Lower lobe of right lung (tissue), 2 donors: ENCODE measurements at regions not wholly inside any gene's neighbourhood (a gene's known extent, or its start where the extent isn't known, plus 50 kb on each side); places are given as distances from the start of the nearest gene placed in this dataset.

ENCODE experiments used
- ATAC-seq, 2 donors: fragments of 200-7000 bp; cut with Tn5 transposase; one replicate each; pipeline ENCODE4 v1.9.1; 2020 to 2022; ENCODE audit warnings: mild to moderate bottlenecking in 2 of 2, moderate library complexity in 2 of 2
- DNase-seq: peaks from one replicate; pipeline ENCODE4 v3.0.0-alpha.2; 2020
- H3K27ac ChIP-seq: fragments of 200-600 bp; one replicate; pipeline ENCODE4 v1.8.0; 2022
- H3K27me3 ChIP-seq: fragments of 200-600 bp; one replicate; pipeline ENCODE4 v1.8.0; 2022; ENCODE audit warnings: low read depth
- H3K36me3 ChIP-seq: fragments of 200-600 bp; one replicate; pipeline ENCODE4 v1.8.0; 2022; ENCODE audit warnings: mild to moderate bottlenecking
- H3K4me1 ChIP-seq: fragments of 200-600 bp; one replicate; pipeline ENCODE4 v1.8.0; 2022
- H3K4me3 ChIP-seq: fragments of 200-600 bp; one replicate; pipeline ENCODE4 v1.8.0; 2022; ENCODE audit warnings: mild to moderate bottlenecking
- H3K9me3 ChIP-seq: fragments of 200-600 bp; one replicate; pipeline ENCODE4 v1.8.0; 2022
- intact Hi-C: fragments of 100-400 bp; cut with DNase I; formaldehyde crosslinking; loops from one replicate; pipeline ENCODE4 v1.11.0; 2022
- TF ChIP-seq, protein P1 (sequence below): fragments of 200-600 bp; IDR thresholded peaks from one replicate; pipeline ENCODE4 v1.8.0; 2022; ENCODE audit warnings: antibody characterized with exemption, mild to moderate bottlenecking
- donor health status: DM: no; HTN: yes; CAD: no; lungs with severe emphysema.

DNA sequence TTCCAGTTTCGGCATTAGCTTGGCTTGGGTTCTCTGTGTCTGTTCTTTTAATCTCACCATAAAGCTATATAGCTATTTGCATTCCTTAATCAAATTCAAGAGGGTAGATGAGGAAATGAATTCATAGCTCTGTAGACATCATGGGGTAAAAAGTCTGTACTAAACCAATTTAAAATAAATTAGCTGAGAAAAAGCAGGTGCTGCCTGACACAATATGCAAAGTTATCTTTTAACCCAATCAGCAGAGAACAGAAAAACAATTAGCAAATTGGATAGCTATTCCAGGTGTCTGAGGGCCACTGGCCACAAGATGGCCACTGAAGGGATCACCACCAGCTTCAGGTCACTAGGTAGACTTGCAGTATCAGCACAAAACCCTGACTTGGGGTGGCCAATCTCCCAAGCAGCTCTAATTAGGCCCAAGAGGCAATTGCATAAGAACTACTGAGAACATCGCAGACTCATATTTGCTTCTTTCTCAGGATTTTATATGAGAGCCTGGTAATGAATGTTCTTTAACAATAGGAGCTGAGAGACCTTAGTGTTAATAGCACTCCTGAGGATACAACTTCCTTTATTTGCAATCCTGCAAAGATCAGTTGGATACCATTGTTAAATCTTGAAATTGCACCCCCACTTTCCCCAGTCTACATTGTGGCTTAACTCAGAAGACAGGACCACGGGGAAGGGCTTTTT is 494.3 kb downstream of the PDCD6IP start:
- Histone ChIP-seq H3K4me3 (no peak overlapping the region), H3K9me3 (no peaks in the 10 kb centered on the region), H3K4me1 (no peaks in the 10 kb centered on the region), H3K27ac (no peak overlapping the region), H3K27me3 (no peaks in the 10 kb centered on the region), H3K36me3 (no peaks in the 10 kb centered on the region)
- no peak for DNase-seq
- intact Hi-C loops = no loop called here
- ATAC-seq = no peak
- TF ChIP-seq, protein P1, sequence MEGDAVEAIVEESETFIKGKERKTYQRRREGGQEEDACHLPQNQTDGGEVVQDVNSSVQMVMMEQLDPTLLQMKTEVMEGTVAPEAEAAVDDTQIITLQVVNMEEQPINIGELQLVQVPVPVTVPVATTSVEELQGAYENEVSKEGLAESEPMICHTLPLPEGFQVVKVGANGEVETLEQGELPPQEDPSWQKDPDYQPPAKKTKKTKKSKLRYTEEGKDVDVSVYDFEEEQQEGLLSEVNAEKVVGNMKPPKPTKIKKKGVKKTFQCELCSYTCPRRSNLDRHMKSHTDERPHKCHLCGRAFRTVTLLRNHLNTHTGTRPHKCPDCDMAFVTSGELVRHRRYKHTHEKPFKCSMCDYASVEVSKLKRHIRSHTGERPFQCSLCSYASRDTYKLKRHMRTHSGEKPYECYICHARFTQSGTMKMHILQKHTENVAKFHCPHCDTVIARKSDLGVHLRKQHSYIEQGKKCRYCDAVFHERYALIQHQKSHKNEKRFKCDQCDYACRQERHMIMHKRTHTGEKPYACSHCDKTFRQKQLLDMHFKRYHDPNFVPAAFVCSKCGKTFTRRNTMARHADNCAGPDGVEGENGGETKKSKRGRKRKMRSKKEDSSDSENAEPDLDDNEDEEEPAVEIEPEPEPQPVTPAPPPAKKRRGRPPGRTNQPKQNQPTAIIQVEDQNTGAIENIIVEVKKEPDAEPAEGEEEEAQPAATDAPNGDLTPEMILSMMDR = no peak

DNA sequence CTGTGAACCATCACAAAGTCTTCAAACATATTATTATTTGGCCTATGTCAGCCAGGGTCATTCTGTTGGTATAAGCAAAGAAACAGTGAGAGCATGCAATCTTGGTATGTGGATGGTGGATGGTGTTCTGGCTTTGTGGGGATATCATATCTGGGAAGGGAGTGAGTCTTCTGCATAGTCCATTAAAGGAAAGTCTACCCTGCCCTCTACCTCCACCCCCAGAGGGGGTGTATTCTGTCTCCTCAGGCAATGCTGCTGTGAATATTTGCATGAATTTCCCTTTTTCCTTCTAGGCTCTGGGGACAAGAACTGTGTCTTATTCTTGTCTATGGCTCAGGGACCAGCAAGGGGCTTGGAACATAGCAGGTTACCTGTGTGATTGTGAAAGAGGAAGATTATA is 495.8 kb downstream of the PDCD6IP start:
- TF ChIP-seq, protein P1 = no peak
- intact Hi-C loops = no loop called here
- Histone ChIP-seq H3K36me3 (no peaks in the 10 kb centered on the region), H3K4me1 (no peaks in the 10 kb centered on the region), H3K27me3 (no peaks in the 10 kb centered on the region), H3K27ac (no peak overlapping the region), H3K4me3 (no peak overlapping the region), H3K9me3 (no peaks in the 10 kb centered on the region)
- DNase-seq = no peak
- ATAC-seq = no peak

DNA sequence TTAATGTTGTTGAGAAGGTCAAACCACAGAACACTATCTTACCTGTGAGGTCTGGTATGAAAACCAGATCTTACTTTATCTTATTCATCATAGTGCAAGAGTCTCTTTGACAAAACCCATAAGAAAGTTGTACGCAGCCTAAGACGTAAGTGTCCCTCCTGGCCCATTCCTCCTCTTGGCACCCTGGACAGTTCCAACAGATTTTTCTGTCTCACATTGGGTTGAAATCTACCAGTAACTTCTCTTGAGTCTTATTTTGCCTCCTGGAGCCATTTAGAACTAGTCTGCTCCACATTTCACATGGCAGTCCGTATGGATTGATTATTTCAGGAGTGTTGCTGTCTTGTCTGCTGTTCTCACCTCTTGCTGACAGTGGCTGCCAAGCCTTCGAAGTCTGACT is 498.4 kb downstream of the PDCD6IP start:
- H3K27ac ChIP-seq = no peak overlapping the region
- no peak overlapping the region for H3K4me3 ChIP-seq
- H3K4me1 ChIP-seq = no peaks in the 10 kb centered on the region
- no peaks in the 10 kb centered on the region for H3K36me3 ChIP-seq
- TF ChIP-seq, protein P1 = no peak
- no peaks in the 10 kb centered on the region for H3K9me3 ChIP-seq
- no peaks in the 10 kb centered on the region for H3K27me3 ChIP-seq
- ATAC-seq (no peak), DNase-seq (no peak)
- intact Hi-C loops = no loop called here

DNA sequence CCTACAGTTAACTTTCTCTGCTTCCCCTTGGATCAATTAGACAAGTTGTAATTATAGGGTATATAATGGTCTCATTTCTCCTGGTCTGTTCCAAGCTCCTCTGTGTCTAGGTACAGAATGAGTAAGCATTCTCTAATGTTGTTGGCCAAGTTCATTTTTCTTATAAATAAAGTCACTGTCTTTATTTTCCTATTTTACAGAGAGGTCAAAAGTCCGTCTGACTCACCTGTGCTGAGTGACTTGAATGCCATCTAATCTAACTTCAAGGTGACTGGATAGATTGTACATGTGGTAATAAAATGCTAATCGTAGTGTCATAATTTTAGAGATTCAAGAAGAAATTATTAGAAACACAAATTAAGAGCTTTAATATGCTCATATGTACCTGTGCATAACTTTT is 500.2 kb downstream of the PDCD6IP start:
- Histone ChIP-seq H3K4me1 (no peaks in the 10 kb centered on the region), H3K27ac (no peak overlapping the region), H3K4me3 (no peak overlapping the region), H3K9me3 (no peaks in the 10 kb centered on the region), H3K36me3 (no peaks in the 10 kb centered on the region), H3K27me3 (no peaks in the 10 kb centered on the region)
- DNase-seq = no peak
- intact Hi-C loops = no loop called here
- ATAC-seq = no peak
- TF ChIP-seq, protein P1 = no peak

DNA sequence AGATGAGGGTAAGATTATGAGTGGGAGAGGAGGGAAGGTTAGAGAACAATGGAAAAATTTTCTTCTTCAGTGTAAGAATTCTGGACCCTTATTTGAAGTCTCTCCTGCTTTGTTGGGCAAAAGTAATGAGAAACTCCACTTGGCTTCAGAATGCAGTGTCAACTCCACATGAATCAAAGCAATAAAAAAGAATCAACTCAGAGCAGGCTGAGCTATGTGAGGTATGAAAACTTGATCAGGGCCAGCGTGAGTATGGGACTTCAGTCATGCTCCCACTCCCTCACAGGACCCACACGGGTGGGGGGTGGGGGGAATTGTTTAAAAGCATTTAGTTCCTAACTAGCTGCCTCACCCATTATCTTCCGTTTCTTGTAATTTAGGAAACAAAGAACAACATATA is 502.2 kb downstream of the PDCD6IP start:
- no peak overlapping the region for H3K4me3 ChIP-seq
- no peaks in the 10 kb centered on the region for H3K36me3 ChIP-seq
- no peak for ATAC-seq
- intact Hi-C loops = no loop called here
- no peaks in the 10 kb centered on the region for H3K4me1 ChIP-seq
- H3K27ac ChIP-seq = no peak overlapping the region
- no peaks in the 10 kb centered on the region for H3K9me3 ChIP-seq
- DNase-seq = no peak
- TF ChIP-seq, protein P1 = no peak
- H3K27me3 ChIP-seq = no peaks in the 10 kb centered on the region

DNA sequence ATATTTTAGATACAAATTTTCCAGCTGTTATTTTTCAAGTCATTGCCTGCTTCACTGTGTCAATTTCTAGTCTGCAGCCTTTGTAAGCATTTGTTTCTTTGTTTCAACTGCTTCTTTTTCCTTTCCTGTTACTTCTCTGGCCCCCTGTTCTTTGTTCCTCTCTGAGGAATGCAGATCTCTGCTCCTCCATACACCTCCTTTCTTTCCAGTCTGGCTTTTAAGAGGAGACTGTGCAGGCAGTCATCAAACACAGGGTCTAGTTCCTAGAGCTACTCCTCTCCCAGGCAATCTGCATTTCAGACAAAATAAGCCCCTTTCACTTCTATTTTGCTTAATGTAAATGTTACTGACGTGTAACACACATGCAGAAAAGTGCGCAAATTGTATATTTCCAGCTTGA is 502.9 kb downstream of the PDCD6IP start:
- no peak overlapping the region for H3K27ac ChIP-seq
- H3K4me3 ChIP-seq = no peak overlapping the region
- no peaks in the 10 kb centered on the region for H3K9me3 ChIP-seq
- DNase-seq = no peak
- ATAC-seq = no peak
- no peaks in the 10 kb centered on the region for H3K27me3 ChIP-seq
- TF ChIP-seq, protein P1 = no peak
- no peaks in the 10 kb centered on the region for H3K4me1 ChIP-seq
- intact Hi-C loops = no loop called here
- no peaks in the 10 kb centered on the region for H3K36me3 ChIP-seq
